Frontal cortex (tissue), 3 donors: ENCODE measurements at regions not wholly inside any gene's neighbourhood (a gene's known extent, or its start where the extent isn't known, plus 50 kb on each side); places are given as distances from the start of the nearest gene placed in this dataset.

Experiments used
- DNase-seq, 2 donors: peaks; one replicate each; pipeline ENCODE4 v3.0.0; 2012; ENCODE audit warnings: low spot score in 2 of 2
- FAIRE-seq: peaks from 2 replicates; lab custom pipeline; 2012; peaks lifted over from hg19 to GRCh38; lab: Jason Lieb, UNC
- donor health status: control.
- donor health status: control.
- donor health status: control.

GRCh38 chr5:2240118-2240904, 357.6 kb upstream of the IRX4 start:
- DNase-seq, result no peak
- FAIRE-seq, result no peak

GRCh38 chr5:2239201-2239910, 356.6 kb upstream of the IRX4 start:
- FAIRE-seq (no peak), DNase-seq (no peak)

GRCh38 chr5:2238732-2239131, 356.0 kb upstream of the IRX4 start:
- no peak for FAIRE-seq
- DNase-seq, result no peak

DNA sequence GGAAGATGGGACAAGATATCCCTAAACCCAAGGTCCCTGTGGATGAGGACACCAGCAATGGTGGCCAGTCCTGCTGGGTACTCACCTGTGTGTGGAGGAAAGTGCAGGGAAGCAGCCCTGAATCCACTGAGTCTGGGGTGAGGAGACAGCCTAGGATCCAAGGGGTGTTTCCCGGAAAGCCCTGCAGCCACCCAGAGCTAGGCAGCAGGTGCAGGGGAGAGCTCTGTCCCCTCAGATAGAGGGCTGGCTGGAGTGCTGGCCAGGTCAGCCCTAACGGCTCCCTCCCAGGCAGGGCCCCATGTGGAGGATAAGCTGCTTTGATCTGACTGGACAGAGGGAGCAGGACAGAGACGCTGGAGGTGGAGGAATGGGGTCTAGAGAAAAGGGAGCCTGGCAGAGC, 344.7 kb upstream of the IRX4 start:
- DNase-seq (no peak), FAIRE-seq (no peak)

DNA sequence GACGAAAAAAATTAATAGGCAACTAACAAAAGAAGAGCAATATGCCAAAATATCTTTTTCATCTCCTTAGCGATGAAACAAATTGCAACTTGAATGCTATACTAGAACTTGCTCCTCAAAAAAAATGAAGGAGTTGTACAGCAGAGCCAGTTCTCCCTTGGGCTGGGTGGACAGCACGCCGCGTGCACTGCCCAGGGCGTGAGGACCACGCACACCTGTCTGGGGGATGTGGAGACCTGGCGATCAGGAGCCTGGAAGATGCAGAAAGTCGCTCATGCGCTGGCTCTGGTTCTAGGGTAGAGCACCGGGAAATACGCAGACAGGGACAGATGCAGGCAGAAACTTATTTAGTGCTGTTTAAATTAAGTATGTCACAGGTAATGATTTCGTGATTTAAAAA, 342.0 kb upstream of the IRX4 start:
- FAIRE-seq (no peak), DNase-seq (no peak)

GRCh38 chr5:2223303-2223702, 340.6 kb upstream of the IRX4 start:
- FAIRE-seq (no peak), DNase-seq (no peak)

GRCh38 chr5:2222246-2222992, 339.7 kb upstream of the IRX4 start:
- FAIRE-seq (no peak), DNase-seq (no peak)

GRCh38 chr5:2221450-2221849, 338.7 kb upstream of the IRX4 start:
- DNase-seq (no peak), FAIRE-seq (no peak)

DNA sequence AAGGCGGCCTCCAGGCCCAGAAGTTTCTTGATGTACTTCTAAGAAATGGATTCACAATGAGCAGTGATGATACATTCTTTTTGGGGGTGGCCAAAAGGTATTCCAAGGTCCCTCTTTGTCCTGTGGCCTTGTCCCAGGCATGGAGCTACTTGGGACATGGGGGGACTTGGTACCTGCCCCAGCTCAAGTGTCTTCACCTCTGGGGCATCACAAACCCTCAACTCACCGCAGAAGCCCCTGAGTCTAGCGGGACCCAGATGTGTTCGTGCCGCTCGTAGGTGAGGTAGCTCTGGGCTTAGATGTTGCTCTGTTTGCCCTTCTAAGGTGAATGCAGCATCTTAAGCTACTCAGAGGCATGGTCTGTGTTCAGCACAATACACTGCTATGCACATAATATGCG, 338.0 kb upstream of the IRX4 start:
- no peak for DNase-seq
- FAIRE-seq, result no peak

DNA sequence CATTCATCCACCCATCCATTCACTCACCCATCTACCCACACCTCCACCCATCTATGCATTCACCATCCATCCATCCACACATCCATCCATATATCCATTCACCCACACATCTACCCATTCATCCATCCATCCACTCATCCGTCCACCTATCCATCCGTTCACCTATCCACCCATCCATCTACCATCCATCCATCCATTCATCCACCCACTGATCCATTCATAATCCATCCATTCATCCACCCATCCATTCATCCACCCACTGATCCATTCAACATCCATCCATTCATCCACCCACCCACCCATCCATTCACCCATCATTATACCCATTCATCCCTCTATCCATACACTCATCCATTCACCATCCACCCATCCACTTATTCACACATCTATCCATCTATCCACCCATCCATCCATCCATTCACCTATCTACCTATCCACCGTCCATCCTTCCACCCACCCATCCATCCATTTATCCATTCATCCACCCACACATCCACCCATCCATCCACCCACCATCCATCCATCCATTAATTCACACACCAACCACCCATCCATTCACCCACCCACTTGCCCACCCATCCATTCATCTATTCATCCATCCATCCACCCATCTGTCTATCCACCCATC, 336.5 kb upstream of the IRX4 start:
- no peak for DNase-seq
- no peak for FAIRE-seq

GRCh38 chr5:2217219-2217618, 334.5 kb upstream of the IRX4 start:
- DNase-seq, result no peak
- FAIRE-seq, result no peak

- DNase-seq (no peak), FAIRE-seq (no peak)
Observed at GRCh38 chr5:2214910-2215590, 332.3 kb upstream of the IRX4 start.

DNA sequence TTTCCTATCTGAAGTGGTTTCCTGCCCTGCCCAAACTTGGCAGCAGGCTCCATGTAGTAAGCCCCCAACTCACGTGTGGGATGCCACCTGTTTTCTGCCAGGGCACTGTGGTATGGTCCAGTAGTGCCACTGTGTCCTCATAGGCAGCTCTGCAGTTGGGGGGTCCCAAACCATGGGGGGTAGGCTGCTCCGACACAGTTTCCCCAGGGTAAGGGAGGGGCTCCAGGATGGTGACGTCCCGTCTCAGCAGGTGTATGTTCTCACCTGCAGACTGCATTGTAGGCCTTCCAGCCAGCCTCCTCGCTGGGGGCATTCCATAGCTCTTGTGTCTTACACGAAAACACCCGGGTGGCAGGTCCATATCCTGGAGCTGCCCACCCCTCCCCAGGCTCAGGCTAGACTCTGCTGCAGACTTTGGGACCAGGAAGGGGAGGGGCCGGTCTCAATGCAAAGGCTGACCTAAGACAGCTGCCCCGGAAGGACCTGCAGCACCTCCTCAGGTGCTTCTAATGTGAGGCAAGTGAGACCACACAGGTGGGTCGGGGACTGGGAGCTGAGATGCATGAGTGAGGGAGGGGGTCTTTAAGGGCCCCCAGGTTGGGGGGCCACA, 330.5 kb upstream of the IRX4 start:
- DNase-seq, result no peak
- no peak for FAIRE-seq

DNA sequence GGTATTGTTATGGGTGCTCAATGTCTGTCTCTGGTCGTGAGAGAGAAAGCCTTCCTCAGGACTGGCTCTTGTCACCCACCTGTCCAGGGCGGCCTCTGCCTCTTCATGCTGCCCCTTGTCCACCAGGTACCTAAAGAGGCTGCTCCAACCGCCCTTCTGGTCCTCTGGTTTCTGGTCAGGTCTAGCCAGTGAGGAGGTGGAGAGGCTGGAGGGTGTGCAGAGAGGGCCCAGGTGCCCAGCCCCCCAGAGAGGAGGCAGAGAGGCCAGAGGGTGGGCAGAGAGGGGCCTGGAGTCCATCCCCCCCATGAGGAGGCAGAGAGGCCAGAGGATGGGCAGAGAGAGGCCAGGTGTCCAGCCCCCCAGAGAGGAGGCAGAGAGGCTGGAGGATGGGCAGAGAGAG, 329.8 kb upstream of the IRX4 start:
- FAIRE-seq (no peak), DNase-seq (no peak)

DNA sequence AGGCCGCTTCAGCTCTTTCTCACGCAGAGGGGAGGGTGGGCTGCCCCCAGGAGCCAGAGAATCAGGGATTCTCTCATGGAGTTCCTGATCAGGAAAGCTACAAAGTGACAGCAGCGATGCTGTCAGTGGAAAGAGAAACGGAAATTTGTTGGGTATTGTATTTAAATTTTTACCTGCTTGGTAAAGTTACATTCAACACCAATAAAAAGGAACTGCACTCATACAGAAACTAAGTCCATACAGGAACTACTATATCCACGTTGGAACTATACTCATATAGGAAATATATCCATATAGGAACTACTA, 325.5 kb upstream of the IRX4 start:
- no peak for FAIRE-seq

DNA sequence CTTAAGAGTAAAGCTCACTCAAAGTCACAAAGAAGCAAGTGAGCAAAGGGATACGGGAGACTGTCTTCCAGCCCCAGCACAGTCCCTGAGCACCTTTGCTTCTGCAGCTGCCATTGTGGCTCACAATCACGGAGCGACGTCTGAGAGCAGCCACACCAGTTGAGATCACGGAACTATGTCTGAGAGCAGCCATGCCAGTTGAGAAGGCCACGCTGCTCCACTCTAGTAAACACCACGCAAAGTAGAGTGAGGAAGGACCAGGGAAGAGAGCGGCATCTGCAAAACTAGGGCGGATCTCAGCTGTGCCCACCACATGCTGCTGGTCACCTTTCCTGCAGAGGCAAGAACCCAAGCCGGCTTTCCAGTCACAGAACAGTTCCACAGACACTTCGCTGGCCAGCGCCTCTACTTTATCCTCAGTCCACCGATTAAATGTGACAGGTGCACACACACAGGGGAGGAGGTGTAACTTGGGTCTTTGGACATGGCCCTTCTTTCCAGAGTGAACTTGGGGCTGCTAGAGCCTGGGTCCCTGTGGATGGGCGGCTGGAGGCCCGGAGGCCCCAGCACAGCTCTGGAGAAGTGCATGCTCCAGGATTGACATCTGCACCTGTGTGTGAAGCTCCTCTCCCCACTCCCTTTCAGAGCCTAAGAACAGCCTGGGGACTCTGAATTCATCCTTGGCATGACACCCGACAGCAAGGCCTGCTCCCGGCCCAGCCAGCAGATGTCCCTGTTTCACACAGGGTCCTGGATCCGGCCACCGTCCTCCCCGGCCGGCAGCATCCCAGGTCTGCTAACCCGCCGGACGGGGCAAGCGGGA, 324.9 kb upstream of the IRX4 start:
- FAIRE-seq (no peak), DNase-seq (no peak)

More for the DNA sequence above, 325.5 kb upstream of the IRX4 start:
- DNase-seq, result no peak

DNA sequence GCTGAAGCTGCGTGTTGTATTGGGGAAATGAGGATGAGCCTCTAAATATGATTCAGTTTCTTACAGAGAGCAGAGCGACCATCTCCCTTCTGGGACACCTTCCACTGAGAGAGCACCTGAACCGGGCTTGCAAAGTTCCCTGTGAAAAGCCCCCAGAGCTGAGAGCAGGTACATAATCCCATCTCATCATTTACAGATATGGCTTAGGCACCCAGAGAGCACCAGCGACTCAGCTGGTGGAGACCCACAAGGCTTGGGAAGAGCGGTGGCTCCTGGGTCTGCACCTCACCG, 324.3 kb upstream of the IRX4 start:
- DNase-seq, result no peak
- no peak for FAIRE-seq

DNA sequence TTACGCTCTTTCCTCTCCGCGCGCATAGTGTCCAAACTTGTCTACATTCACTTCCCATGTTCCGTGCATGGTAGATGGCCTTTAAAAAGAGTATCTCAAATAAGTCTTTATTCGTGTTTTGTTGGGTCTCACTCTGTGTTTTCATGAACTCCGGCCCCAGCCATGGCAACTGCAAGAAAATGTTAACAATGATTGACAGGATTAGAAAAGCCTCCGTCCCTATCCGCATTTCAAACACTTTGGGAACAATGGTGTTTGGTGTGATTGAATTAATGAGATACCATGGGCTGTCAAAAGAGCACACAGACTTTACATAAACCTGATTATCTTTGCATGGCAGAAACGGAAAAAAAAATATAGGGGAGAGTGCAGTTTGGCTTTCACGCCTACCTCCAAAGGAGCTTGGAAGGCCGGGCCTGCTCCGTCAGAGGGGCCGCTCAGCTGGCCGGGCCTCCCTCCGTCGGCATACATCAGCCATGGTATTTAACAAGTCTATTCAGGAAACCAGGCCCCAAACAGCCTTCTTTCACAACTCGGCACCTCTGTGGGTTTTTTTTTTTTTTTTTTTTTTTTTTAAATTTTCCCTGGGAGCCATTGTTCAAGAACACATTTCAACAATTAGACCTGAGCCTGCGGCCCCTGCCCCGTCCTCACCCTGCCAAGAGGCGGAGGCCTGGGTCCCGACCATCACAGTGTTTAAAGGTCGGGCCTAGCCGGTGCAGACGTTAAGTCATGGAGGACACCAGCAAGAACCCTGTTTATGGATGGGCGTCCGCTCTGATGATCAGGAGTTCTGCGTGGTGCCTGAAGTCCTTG, 323.8 kb upstream of the IRX4 start:
- no peak for DNase-seq
- FAIRE-seq, result no peak
